ENCODE measurements at regions not wholly inside any gene's neighbourhood (a gene's known extent, or its start where the extent isn't known, plus 50 kb on each side); places are given as distances from the start of the nearest gene placed in this dataset.

GRCh38 chr4:147015491-147015890, 69.8 kb upstream of the TTC29 start:
- no peak overlapping the region for H3K4me3 ChIP-seq (ENCODE audit: low read length)
- no peak for DNase-seq (ENCODE audit: low read depth)
- no peak for TF ChIP-seq CTCF (conservative IDR thresholded peaks at IDR 0.05; ENCODE audit: low read depth, low read length)

- no peak overlapping the region for H3K4me3 ChIP-seq (ENCODE audit: low read length)
- no peak for TF ChIP-seq CTCF (conservative IDR thresholded peaks at IDR 0.05; ENCODE audit: low read depth, low read length)
- no peak for DNase-seq (ENCODE audit: low read depth)
These were observed 71.4 kb upstream of the TTC29 start for GRCh38 chr4:147017081-147017480.

- TF ChIP-seq CTCF (conservative IDR thresholded peaks at IDR 0.05; ENCODE audit: low read depth, low read length), result peak; percentile 70
- no peak for DNase-seq (ENCODE audit: low read depth)
- no peak overlapping the region for H3K4me3 ChIP-seq (ENCODE audit: low read length)
These were observed 73.4 kb upstream of the TTC29 start for GRCh38 chr4:147019091-147019490.

- no peak for TF ChIP-seq CTCF (conservative IDR thresholded peaks at IDR 0.05; ENCODE audit: low read depth, low read length)
- DNase-seq (ENCODE audit: low read depth), result no peak
- H3K4me3 ChIP-seq (ENCODE audit: low read length), result no peak overlapping the region
These were observed 74.8 kb upstream of the TTC29 start for GRCh38 chr4:147020456-147020855.

GRCh38 chr4:147025042-147025441, 79.4 kb upstream of the TTC29 start:
- no peak overlapping the region for H3K4me3 ChIP-seq (ENCODE audit: low read length)
- no peak for DNase-seq (ENCODE audit: low read depth)
- no peak for TF ChIP-seq CTCF (conservative IDR thresholded peaks at IDR 0.05; ENCODE audit: low read depth, low read length)

GRCh38 chr4:147029296-147029695, 83.6 kb upstream of the TTC29 start:
- no peak for TF ChIP-seq CTCF (conservative IDR thresholded peaks at IDR 0.05; ENCODE audit: low read depth, low read length)
- no peak overlapping the region for H3K4me3 ChIP-seq (ENCODE audit: low read length)
- DNase-seq (ENCODE audit: low read depth), result no peak

- TF ChIP-seq CTCF (conservative IDR thresholded peaks at IDR 0.05; ENCODE audit: low read depth, low read length), result no peak
- no peak for DNase-seq (ENCODE audit: low read depth)
- H3K4me3 ChIP-seq (ENCODE audit: low read length), result no peak overlapping the region
These were observed 88.7 kb upstream of the TTC29 start for GRCh38 chr4:147034372-147034771.

Measured in retinal pigment epithelial cell (primary cell).